Stomach (tissue), 4 donors: ENCODE measurements at regions not wholly inside any gene's neighbourhood (a gene's known extent, or its start where the extent isn't known, plus 50 kb on each side); places are given as distances from the start of the nearest gene placed in this dataset.

ENCODE experiments used
- POLR2A ChIP-seq, 4 donors: fragments of 450-650 bp; IDR thresholded peaks; one replicate each; pipeline ENCODE4 v1.6.1; 2016; ENCODE audit warnings: antibody characterized with exemption in 4 of 4, control low read depth in 2 of 4, mild to moderate bottlenecking in 1 of 4, moderate library complexity in 1 of 4
- TF ChIP-seq, protein P1 (sequence below), 7 experiments: fragments of 450-650 bp in 4 of 7; fragments of 200-600 bp in 3 of 7; sonication (generic) in 3 of 7; IDR thresholded peaks; one replicate each; pipeline ENCODE4 v1.5.1; 2016 to 2019; ENCODE audit warnings: antibody characterized with exemption in 7 of 7, control low read depth in 2 of 7, mild to moderate bottlenecking in 1 of 7

DNA sequence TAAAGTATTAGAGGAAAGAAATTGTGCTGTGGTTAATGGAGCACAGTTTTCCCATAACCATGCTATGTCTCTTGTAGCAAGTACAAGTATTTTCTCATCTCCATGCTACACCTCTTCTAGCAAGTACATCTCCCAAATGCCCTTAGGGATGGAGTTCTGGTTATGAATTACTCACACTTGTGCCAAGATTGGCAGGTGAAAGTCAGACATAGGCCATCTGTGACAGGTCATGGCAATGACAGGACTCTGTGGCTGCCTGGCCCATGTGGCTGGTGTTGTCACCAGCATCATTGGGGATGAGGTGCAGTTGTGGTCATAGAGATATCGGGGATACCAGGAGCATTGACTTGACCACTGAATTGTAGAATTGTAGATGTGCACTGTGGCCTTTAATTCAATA, 310.2 kb downstream of the FAT4 start:
- no peak for TF ChIP-seq POLR2A (IDR thresholded peaks at IDR 0.05)
- TF ChIP-seq, protein P1, sequence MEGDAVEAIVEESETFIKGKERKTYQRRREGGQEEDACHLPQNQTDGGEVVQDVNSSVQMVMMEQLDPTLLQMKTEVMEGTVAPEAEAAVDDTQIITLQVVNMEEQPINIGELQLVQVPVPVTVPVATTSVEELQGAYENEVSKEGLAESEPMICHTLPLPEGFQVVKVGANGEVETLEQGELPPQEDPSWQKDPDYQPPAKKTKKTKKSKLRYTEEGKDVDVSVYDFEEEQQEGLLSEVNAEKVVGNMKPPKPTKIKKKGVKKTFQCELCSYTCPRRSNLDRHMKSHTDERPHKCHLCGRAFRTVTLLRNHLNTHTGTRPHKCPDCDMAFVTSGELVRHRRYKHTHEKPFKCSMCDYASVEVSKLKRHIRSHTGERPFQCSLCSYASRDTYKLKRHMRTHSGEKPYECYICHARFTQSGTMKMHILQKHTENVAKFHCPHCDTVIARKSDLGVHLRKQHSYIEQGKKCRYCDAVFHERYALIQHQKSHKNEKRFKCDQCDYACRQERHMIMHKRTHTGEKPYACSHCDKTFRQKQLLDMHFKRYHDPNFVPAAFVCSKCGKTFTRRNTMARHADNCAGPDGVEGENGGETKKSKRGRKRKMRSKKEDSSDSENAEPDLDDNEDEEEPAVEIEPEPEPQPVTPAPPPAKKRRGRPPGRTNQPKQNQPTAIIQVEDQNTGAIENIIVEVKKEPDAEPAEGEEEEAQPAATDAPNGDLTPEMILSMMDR (IDR thresholded peaks at IDR 0.05) = no peak
